CD4-positive, alpha-beta T cell (primary cell): ENCODE measurements at regions not wholly inside any gene's neighbourhood (a gene's known extent, or its start where the extent isn't known, plus 50 kb on each side); places are given as distances from the start of the nearest gene placed in this dataset.

Source experiments
- ATAC-seq: fragments of 200-7000 bp; cut with Tn5 transposase; one replicate; pipeline ENCODE4 v1.10.0; 2022; ENCODE audit warnings: mild to moderate bottlenecking; ENCODE audit not compliant: poor library complexity
- CTCF ChIA-PET: fragments of 350-600 bp; sonication (Branson Sonifier 250); formaldehyde crosslinking; loops from one replicate; lab custom pipeline; 2021; ENCODE audit warnings: antibody characterized with exemption, inconsistent platforms; lab: Charles Lee
- POLR2A ChIA-PET: fragments of 350-600 bp; sonication (Branson Sonifier 250); formaldehyde crosslinking; loops from one replicate; lab custom pipeline; 2021; ENCODE audit warnings: antibody characterized with exemption, inconsistent platforms; lab: Charles Lee
- DNase-seq, 14 experiments: peaks; one replicate each; pipeline ENCODE4 v3.0.0-alpha.2; 2013 to 2020; ENCODE audit warnings: mixed read lengths in 2 of 14
- H3K27ac ChIP-seq, 2 donors: one replicate each; pipeline versions ENCODE4 v1.5.1 to v1.7.0; 2013; ENCODE audit warnings: low read length in 2 of 2, low read depth in 1 of 2, mild to moderate bottlenecking in 1 of 2
- H3K27me3 ChIP-seq, 2 experiments: 1 replicate in 1 of 2; 2 replicates in 1 of 2; pipeline versions ENCODE4 v1.6.1 to v1.7.0; 2013; ENCODE audit warnings: low read length in 2 of 2, control low read depth in 1 of 2, mild to moderate bottlenecking in 1 of 2, moderate library complexity in 1 of 2; ENCODE audit not compliant: insufficient read depth in 2 of 2, control insufficient read depth in 1 of 2
- H3K36me3 ChIP-seq: one replicate; pipeline ENCODE4 v1.6.1; 2013; ENCODE audit warnings: low read length, control low read depth; ENCODE audit not compliant: insufficient read depth
- H3K4me1 ChIP-seq: one replicate; pipeline ENCODE4 v1.6.1; 2013; ENCODE audit warnings: low read length, control low read depth; ENCODE audit not compliant: insufficient read depth
- H3K4me3 ChIP-seq: one replicate; pipeline ENCODE4 v1.5.1; 2013; ENCODE audit warnings: mild to moderate bottlenecking, low read length, moderate library complexity
- H3K9me3 ChIP-seq, 2 experiments: 1 replicate in 1 of 2; 2 replicates in 1 of 2; pipeline versions ENCODE4 v1.6.1 to v1.7.0; 2013; ENCODE audit warnings: low read length in 2 of 2, mild to moderate bottlenecking in 2 of 2, control low read depth in 1 of 2, moderate library complexity in 1 of 2; ENCODE audit not compliant: control insufficient read depth in 1 of 2, insufficient read depth in 1 of 2
- H3K27ac Mint-ChIP-seq: one replicate; pipeline ENCODE4 v1.8.0; 2020; ENCODE audit warnings: mixed read lengths
- H3K27me3 Mint-ChIP-seq: one replicate; pipeline ENCODE4 v1.8.0; 2021; ENCODE audit warnings: mixed read lengths
- H3K36me3 Mint-ChIP-seq: one replicate; pipeline ENCODE4 v1.8.0; 2021; ENCODE audit warnings: low read depth, mixed read lengths
- H3K4me1 Mint-ChIP-seq: one replicate; pipeline ENCODE4 v1.8.0; 2021; ENCODE audit warnings: low read depth, mixed read lengths
- H3K4me3 Mint-ChIP-seq: one replicate; pipeline ENCODE4 v1.8.0; 2020; ENCODE audit warnings: mild to moderate bottlenecking, mixed read lengths
- H3K9me3 Mint-ChIP-seq: one replicate; pipeline ENCODE4 v1.8.0; 2020; ENCODE audit warnings: mixed read lengths
- intact Hi-C, 2 experiments: fragments of 100-400 bp; cut with DNase I in 1 of 2; cut with micrococcal nuclease in 1 of 2; formaldehyde crosslinking; loops; one replicate each; pipeline versions ENCODE4 v1.15.1 to v1.9.0; 2023 to 2025; cut with DNase I, micrococcal nuclease
- TF ChIP-seq, protein P1 (sequence below): fragments of 200-600 bp; IDR thresholded peaks from one replicate; pipeline ENCODE4 v1.8.0; 2022; ENCODE audit warnings: antibody characterized with exemption, mild to moderate bottlenecking

- H3K9me3 ChIP-seq: no peaks in the 10 kb centered on the region
- no peak overlapping the region for H3K4me3 ChIP-seq
- H3K4me1 ChIP-seq: no peaks in the 10 kb centered on the region
- H3K36me3 Mint-ChIP-seq: no peaks in the 10 kb centered on the region
- TF ChIP-seq, protein P1, sequence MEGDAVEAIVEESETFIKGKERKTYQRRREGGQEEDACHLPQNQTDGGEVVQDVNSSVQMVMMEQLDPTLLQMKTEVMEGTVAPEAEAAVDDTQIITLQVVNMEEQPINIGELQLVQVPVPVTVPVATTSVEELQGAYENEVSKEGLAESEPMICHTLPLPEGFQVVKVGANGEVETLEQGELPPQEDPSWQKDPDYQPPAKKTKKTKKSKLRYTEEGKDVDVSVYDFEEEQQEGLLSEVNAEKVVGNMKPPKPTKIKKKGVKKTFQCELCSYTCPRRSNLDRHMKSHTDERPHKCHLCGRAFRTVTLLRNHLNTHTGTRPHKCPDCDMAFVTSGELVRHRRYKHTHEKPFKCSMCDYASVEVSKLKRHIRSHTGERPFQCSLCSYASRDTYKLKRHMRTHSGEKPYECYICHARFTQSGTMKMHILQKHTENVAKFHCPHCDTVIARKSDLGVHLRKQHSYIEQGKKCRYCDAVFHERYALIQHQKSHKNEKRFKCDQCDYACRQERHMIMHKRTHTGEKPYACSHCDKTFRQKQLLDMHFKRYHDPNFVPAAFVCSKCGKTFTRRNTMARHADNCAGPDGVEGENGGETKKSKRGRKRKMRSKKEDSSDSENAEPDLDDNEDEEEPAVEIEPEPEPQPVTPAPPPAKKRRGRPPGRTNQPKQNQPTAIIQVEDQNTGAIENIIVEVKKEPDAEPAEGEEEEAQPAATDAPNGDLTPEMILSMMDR: no peak
- H3K27me3 ChIP-seq: no peaks in the 10 kb centered on the region
- no peak for DNase-seq
- POLR2A ChIA-PET: no interaction called here
- H3K27me3 Mint-ChIP-seq: no peaks in the 10 kb centered on the region
- no peak overlapping the region for H3K27ac Mint-ChIP-seq
- no peaks in the 10 kb centered on the region for H3K4me1 Mint-ChIP-seq
- intact Hi-C loops: no loop called here
- no peak overlapping the region for H3K27ac ChIP-seq
- no peaks in the 10 kb centered on the region for H3K36me3 ChIP-seq
- H3K4me3 Mint-ChIP-seq: no peak overlapping the region
- no peak for ATAC-seq
- no peaks in the 10 kb centered on the region for H3K9me3 Mint-ChIP-seq
- CTCF ChIA-PET: no interaction called here
Observed at GRCh38 chr6:104575536-104575935, 284.2 kb downstream of the HACE1 start.

GRCh38 chr6:104574135-104574750 lies 285.5 kb downstream of the HACE1 start:
- no peaks in the 10 kb centered on the region for H3K9me3 Mint-ChIP-seq
- ATAC-seq (no peak), DNase-seq (no peak)
- ChIA-PET POLR2A (no interaction called here), CTCF (interaction anchor here (0.5 kb wide), 1 partner anchor 629 kb away, joined by 3 read pairs; no protein-coding TSS in a partner anchor)
- H3K27ac Mint-ChIP-seq: no peak overlapping the region
- no peaks in the 10 kb centered on the region for H3K27me3 Mint-ChIP-seq
- TF ChIP-seq, protein P1: no peak
- Histone ChIP-seq H3K4me3 (no peak overlapping the region), H3K9me3 (no peaks in the 10 kb centered on the region), H3K4me1 (no peaks in the 10 kb centered on the region), H3K27ac (no peak overlapping the region), H3K36me3 (no peaks in the 10 kb centered on the region), H3K27me3 (no peaks in the 10 kb centered on the region)
- no peak overlapping the region for H3K4me3 Mint-ChIP-seq
- no peaks in the 10 kb centered on the region for H3K4me1 Mint-ChIP-seq
- H3K36me3 Mint-ChIP-seq: no peaks in the 10 kb centered on the region
- intact Hi-C loops: no loop called here

GRCh38 chr6:104573350-104573749 lies 286.4 kb downstream of the HACE1 start:
- ChIA-PET POLR2A (no interaction called here), CTCF (no interaction called here)
- TF ChIP-seq, protein P1: no peak
- no peak for ATAC-seq
- H3K9me3 Mint-ChIP-seq: no peaks in the 10 kb centered on the region
- H3K27me3 Mint-ChIP-seq: no peaks in the 10 kb centered on the region
- Histone ChIP-seq H3K27me3 (no peaks in the 10 kb centered on the region), H3K27ac (no peak overlapping the region), H3K4me1 (no peaks in the 10 kb centered on the region), H3K9me3 (no peaks in the 10 kb centered on the region), H3K36me3 (no peaks in the 10 kb centered on the region), H3K4me3 (no peak overlapping the region)
- intact Hi-C loops: no loop called here
- no peak overlapping the region for H3K27ac Mint-ChIP-seq
- H3K4me1 Mint-ChIP-seq: no peaks in the 10 kb centered on the region
- H3K4me3 Mint-ChIP-seq: no peak overlapping the region
- H3K36me3 Mint-ChIP-seq: no peaks in the 10 kb centered on the region
- no peak for DNase-seq
